HT-29 (cell line): ENCODE measurements at regions not wholly inside any gene's neighbourhood (a gene's known extent, or its start where the extent isn't known, plus 50 kb on each side); places are given as distances from the start of the nearest gene placed in this dataset.

Experiments used
- DNase-seq: peaks from one replicate; pipeline ENCODE4 v3.0.0-alpha.2; 2015; ENCODE audit warnings: low spot score

DNA sequence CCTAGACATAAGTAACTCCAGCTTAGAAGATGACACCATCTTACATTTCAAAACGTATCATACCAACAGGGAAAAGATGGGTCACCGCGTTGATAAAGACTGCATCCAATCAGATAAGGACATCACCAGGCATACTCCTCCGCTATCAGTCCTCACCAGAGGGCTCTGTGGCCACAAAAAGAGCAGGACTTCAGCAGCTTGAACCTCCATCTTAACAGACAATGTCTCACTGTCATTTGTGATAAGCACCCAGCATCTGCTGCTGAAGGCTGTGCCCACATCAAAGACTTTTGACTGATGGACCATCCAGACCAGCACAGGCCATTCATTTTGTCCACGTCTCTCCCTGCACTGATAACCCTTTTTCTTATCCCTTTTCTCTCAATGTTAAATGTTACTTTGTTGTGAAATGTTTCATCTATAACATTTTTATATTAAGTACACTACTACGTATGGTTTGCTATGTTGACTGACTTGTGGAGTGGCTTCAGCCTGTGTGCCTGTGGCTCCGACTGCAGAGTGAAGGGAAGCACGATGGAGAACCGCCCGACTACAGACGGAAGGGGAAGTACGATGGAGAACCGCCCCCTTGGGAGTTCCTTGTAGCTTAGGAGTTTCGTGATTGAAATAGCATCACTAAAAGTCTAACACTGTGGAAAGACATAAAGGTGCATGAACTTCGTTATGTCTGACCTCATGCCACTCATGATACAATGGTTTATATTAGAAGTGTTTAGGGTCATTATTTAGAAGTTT is 595.4 kb upstream of the AGA start:
- no peak for DNase-seq

DNA sequence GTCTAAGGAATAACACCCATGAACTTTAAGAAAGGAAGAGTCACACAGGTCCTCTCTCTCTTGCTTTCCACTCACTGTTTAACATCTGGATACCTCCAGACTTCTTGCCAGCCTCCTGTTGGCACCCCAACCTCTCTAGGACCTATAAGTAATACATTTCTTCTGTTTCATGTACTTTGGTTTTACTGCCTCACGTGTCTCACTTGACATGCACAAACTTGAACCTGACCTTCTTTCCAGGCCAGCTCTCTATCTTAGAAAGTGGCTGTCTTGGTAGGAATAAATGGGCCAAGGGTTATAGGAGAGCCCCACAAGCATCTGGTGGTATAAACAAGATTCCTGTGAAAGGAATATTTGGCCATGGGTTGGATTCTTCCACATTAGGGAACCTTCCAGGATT is 614.8 kb upstream of the AGA start:
- no peak for DNase-seq

GRCh38 chr4:178063568-178063967 is 621.3 kb upstream of the AGA start:
- DNase-seq = no peak

DNA sequence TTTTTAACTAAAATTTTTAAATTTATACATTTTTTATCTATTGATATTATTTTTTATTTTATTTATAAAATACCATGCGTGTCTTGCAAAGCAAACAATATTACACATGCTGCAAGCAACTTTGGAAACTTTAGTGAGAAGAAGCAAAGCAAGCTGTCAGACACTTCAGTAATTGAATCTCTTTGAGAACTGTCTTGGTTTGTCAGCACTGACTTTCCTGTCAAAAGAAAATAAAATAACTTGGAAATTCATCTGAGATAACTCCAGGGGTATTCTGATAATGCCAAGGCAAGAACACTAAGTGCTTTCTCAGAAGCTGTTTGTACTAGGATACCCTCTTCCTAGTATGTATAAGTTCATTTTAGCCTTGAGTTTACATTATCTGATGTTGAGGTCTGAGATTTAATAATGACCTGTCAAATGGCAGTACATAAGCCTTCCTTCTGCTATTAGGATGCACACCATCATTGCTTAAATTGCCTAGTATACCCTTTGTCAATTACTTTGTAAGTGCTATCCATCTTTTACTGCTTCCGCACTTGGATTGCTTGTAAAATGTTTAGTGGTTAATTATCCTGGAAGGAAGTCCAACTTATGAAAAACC is 624.2 kb upstream of the AGA start:
- no peak for DNase-seq

GRCh38 chr4:178068136-178068535 is 625.9 kb upstream of the AGA start:
- DNase-seq = no peak

DNA sequence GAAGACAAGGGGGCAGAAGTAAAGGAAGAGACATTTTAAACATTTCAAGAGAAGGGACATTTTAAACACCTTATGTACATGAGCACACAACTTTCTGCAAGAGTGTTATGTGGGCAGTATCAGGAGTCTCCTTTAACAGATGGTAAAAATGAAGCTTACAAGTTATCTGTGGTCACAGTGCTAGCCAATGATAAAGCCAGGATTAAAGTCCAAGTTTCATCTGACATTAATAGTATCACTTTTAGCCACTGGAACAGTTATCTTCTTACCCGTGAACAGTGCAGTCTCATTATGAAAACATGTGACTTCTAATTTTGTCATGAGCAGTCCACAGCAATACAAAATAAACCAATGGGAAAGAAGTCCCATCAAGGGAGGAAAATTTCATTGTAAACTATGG is 627.9 kb upstream of the AGA start:
- DNase-seq = no peak

- DNase-seq = no peak
Measured at GRCh38 chr4:178080312-178080711, 638.1 kb upstream of the AGA start.

DNA sequence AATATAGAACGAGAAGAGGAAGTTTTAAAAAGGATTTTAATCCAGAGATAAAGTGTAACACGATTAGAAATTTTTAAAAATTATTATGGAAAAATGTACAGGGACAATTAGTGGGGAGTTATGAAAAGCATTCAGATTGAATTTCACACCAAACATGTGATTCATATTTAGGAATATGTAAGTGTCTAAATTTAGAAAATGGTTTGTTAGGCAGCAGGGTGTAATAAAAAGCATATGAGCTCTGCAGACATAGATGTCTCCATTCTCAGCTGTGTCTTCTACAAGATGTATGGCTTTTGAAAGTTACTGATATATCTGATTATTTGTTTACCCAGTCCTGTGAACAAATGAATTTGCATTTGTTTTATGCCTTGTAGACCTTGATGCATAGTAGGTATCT is 638.9 kb upstream of the AGA start:
- DNase-seq = no peak

- DNase-seq = no peak
Measured at GRCh38 chr4:178081896-178082295, 639.7 kb upstream of the AGA start.

- no peak for DNase-seq
Measured at GRCh38 chr4:178082906-178083305, 640.7 kb upstream of the AGA start.

GRCh38 chr4:178083968-178084367 is 641.7 kb upstream of the AGA start:
- no peak for DNase-seq

GRCh38 chr4:178086320-178086719 is 644.1 kb upstream of the AGA start:
- DNase-seq = peak; percentile 7

DNA sequence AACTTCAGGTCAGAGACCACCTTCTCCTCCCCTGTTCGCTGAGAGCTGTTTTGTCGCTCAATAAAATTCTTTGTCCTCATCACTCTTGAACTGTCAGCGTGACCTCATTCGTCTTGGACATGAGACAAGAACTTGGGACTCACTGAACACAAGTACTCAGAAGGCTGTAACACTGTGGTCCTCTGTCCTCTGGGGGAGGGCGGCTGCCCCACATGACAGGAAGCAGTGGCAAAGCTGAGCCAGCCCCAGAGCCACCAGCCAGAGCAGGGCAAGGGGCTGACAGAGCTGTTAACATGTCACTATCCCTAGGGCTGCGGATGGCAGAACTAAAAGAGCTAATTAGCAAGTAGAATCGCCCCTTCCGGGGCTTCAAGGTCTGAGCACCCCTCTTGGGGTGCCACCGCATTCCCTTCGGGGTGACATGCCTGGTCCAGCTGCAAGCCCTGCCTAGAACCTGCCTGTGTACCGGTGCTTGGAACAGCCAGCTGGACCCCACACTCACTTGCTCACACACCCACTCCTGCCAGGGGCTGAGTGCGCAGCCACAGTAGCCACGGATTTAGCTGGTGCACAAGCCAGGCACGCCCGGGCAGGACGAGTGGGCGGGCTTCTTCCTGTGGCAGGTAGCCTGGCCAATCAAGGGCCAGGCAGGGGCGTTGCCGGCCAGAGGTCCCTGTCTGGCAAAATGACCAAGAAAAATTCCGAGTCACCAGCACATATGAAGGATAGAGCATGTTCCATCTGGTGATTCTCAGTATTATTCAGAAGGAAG is 648.6 kb upstream of the AGA start:
- no peak for DNase-seq

- no peak for DNase-seq
Measured at GRCh38 chr4:178102139-178102538, 659.9 kb upstream of the AGA start.

GRCh38 chr4:178105242-178105641 is 663.0 kb upstream of the AGA start:
- DNase-seq = no peak

GRCh38 chr4:178136736-178137345 is 694.6 kb upstream of the AGA start:
- DNase-seq = no peak

GRCh38 chr4:178137732-178138471 is 695.7 kb upstream of the AGA start:
- no peak for DNase-seq

- no peak for DNase-seq
Measured at GRCh38 chr4:178138491-178138890, 696.3 kb upstream of the AGA start.

- DNase-seq = no peak
Measured at GRCh38 chr4:178140326-178140915, 698.2 kb upstream of the AGA start.

DNA sequence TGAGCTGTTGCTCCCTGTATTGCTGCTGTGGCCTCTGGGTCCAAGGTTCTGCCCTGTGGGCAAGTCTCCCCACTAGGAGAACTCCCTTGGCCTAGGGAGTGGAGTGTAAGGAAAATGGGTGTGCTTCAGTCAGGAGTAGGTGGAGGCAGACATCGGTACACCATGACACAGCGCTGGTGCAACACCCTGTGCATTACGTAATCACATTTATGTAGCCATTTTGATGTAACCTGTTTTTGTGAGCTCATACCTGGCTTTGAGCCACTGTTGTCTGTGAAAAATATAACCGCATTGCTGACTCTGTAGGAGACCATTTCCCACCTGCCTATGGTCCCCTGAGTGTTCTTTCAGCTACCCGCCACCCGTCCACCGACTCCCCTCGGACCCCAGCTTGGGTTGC is 700.5 kb upstream of the AGA start:
- DNase-seq = no peak

- DNase-seq = no peak
Measured at GRCh38 chr4:178148106-178148505, 705.9 kb upstream of the AGA start.
